ENCODE measurements at regions not wholly inside any gene's neighbourhood (a gene's known extent, or its start where the extent isn't known, plus 50 kb on each side); places are given as distances from the start of the nearest gene placed in this dataset.
"Not testable (repeated sequence)": the region's sequence is repeated elsewhere in the genome, so short reads cannot be mapped to it uniquely, and the experiment has no call there.

- H3K27me3 ChIP-seq (ENCODE audit: control insufficient read depth, extremely low read depth, insufficient read depth, low read length), result no peaks in the 10 kb centered on the region
- no peaks in the 10 kb centered on the region for H3K4me1 ChIP-seq (ENCODE audit: control insufficient read depth, extremely low read depth, insufficient read depth, low read length)
- dilution Hi-C loops (cut with MboI; ENCODE audit: extremely low pct_ligation_motif_present, low sequenced_read_pairs), result no loop called here
- no peak overlapping the region for H3K9ac ChIP-seq (ENCODE audit: control insufficient read depth, extremely low read depth, insufficient read depth, low read length)
- H2AFZ ChIP-seq (ENCODE audit: control insufficient read depth, low read length), result no peak overlapping the region
- H3K36me3 ChIP-seq (ENCODE audit: control insufficient read depth in 2 of 2, extremely low read depth in 1 of 2, insufficient read depth in 2 of 2, low read length in 2 of 2), result no peaks in the 10 kb centered on the region
- no peak overlapping the region for H3K4me2 ChIP-seq (ENCODE audit: control insufficient read depth, extremely low read depth, insufficient read depth, low read depth, low read length)
- no peaks in the 10 kb centered on the region for H3K9me3 ChIP-seq (ENCODE audit: control insufficient read depth, low read depth, low read length)
- no peak overlapping the region for H3K4me3 ChIP-seq (ENCODE audit: control insufficient read depth in 2 of 3, extremely low read depth in 1 of 3, insufficient read depth in 2 of 3, low read depth in 1 of 3, low read length in 3 of 3)
- FAIRE-seq (no peak), DNase-seq (ENCODE audit: low read depth, low spot score) (no peak)
- no peaks in the 10 kb centered on the region for H3K9me1 ChIP-seq (ENCODE audit: control insufficient read depth, extremely low read depth, insufficient read depth, low read length)
- no peak overlapping the region for H3K27ac ChIP-seq (ENCODE audit: control insufficient read depth, insufficient read depth, low read length)
- no peaks in the 10 kb centered on the region for H3K79me2 ChIP-seq (ENCODE audit: control insufficient read depth, insufficient read depth, low read length)
- no peaks in the 10 kb centered on the region for H4K20me1 ChIP-seq (ENCODE audit: control insufficient read depth, extremely low read depth, insufficient read depth, low read length)
- TF ChIP-seq EZH2 (IDR thresholded peaks at IDR 0.05; ENCODE audit: low read length), result no peak
- peak in 2 of 3 experiments; percentile 24 to 45 for TF ChIP-seq CTCF (optimal IDR thresholded peaks at IDR 0.05 in 1 of 3, IDR thresholded peaks at IDR 0.05 in 1 of 3, conservative IDR thresholded peaks at IDR 0.05 in 1 of 3; ENCODE audit: extremely low read depth in 1 of 3, insufficient read depth in 2 of 3, low read length in 3 of 3)
Observed at GRCh38 chrX:109911046-109911445, 91.9 kb upstream of the TMEM164 start.

DNA sequence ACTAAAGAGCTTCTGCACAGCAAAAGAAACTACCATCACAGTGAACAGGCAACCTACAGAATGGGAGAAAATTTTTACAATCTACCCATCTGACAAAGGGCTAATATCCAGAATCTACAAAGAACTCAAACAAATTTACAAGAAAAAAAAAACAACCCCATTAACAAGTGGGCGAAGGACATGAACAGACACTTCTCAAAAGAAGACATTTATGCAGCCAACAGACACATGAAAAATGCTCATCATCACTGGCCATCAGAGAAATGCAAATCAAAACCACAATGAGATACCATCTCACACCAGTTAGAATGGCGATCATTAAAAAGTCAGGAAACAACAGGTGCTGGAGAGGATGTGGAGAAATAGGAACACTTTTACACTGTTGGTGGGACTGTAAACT is 89.9 kb upstream of the TMEM164 start:
- H3K36me3 ChIP-seq (ENCODE audit: control insufficient read depth in 2 of 2, extremely low read depth in 1 of 2, insufficient read depth in 2 of 2, low read length in 2 of 2); H3K9me1 ChIP-seq (ENCODE audit: control insufficient read depth, extremely low read depth, insufficient read depth, low read length); H3K79me2 ChIP-seq (ENCODE audit: control insufficient read depth, insufficient read depth, low read length); DNase-seq (ENCODE audit: low read depth, low spot score); H3K4me3 ChIP-seq (ENCODE audit: control insufficient read depth in 2 of 3, extremely low read depth in 1 of 3, insufficient read depth in 2 of 3, low read depth in 1 of 3, low read length in 3 of 3); H3K9ac ChIP-seq (ENCODE audit: control insufficient read depth, extremely low read depth, insufficient read depth, low read length); H3K27me3 ChIP-seq (ENCODE audit: control insufficient read depth, extremely low read depth, insufficient read depth, low read length); H3K4me2 ChIP-seq (ENCODE audit: control insufficient read depth, extremely low read depth, insufficient read depth, low read depth, low read length); H4K20me1 ChIP-seq (ENCODE audit: control insufficient read depth, extremely low read depth, insufficient read depth, low read length); H3K9me3 ChIP-seq (ENCODE audit: control insufficient read depth, low read depth, low read length); FAIRE-seq; dilution Hi-C loops (cut with MboI; ENCODE audit: extremely low pct_ligation_motif_present, low sequenced_read_pairs); H3K27ac ChIP-seq (ENCODE audit: control insufficient read depth, insufficient read depth, low read length); H3K4me1 ChIP-seq (ENCODE audit: control insufficient read depth, extremely low read depth, insufficient read depth, low read length); H2AFZ ChIP-seq (ENCODE audit: control insufficient read depth, low read length): not testable (repeated sequence)

- H3K9me3 ChIP-seq (ENCODE audit: control insufficient read depth, low read depth, low read length), result no peaks in the 10 kb centered on the region
- dilution Hi-C loops (cut with MboI; ENCODE audit: extremely low pct_ligation_motif_present, low sequenced_read_pairs), result no loop called here
- FAIRE-seq (no peak), DNase-seq (ENCODE audit: low read depth, low spot score) (no peak)
- H3K36me3 ChIP-seq (ENCODE audit: control insufficient read depth in 2 of 2, extremely low read depth in 1 of 2, insufficient read depth in 2 of 2, low read length in 2 of 2), result no peaks in the 10 kb centered on the region
- no peak overlapping the region for H3K9ac ChIP-seq (ENCODE audit: control insufficient read depth, extremely low read depth, insufficient read depth, low read length)
- no peak overlapping the region for H3K27ac ChIP-seq (ENCODE audit: control insufficient read depth, insufficient read depth, low read length)
- H3K9me1 ChIP-seq (ENCODE audit: control insufficient read depth, extremely low read depth, insufficient read depth, low read length), result no peaks in the 10 kb centered on the region
- TF ChIP-seq EZH2 (IDR thresholded peaks at IDR 0.05; ENCODE audit: low read length), result no peak
- no peak for TF ChIP-seq CTCF (optimal IDR thresholded peaks at IDR 0.05 in 1 of 3, IDR thresholded peaks at IDR 0.05 in 1 of 3, conservative IDR thresholded peaks at IDR 0.05 in 1 of 3; ENCODE audit: extremely low read depth in 1 of 3, insufficient read depth in 2 of 3, low read length in 3 of 3)
- H3K4me2 ChIP-seq (ENCODE audit: control insufficient read depth, extremely low read depth, insufficient read depth, low read depth, low read length), result no peak overlapping the region
- no peaks in the 10 kb centered on the region for H4K20me1 ChIP-seq (ENCODE audit: control insufficient read depth, extremely low read depth, insufficient read depth, low read length)
- no peaks in the 10 kb centered on the region for H3K79me2 ChIP-seq (ENCODE audit: control insufficient read depth, insufficient read depth, low read length)
- H3K4me1 ChIP-seq (ENCODE audit: control insufficient read depth, extremely low read depth, insufficient read depth, low read length), result no peaks in the 10 kb centered on the region
- no peak overlapping the region for H2AFZ ChIP-seq (ENCODE audit: control insufficient read depth, low read length)
- H3K4me3 ChIP-seq (ENCODE audit: control insufficient read depth in 2 of 3, extremely low read depth in 1 of 3, insufficient read depth in 2 of 3, low read depth in 1 of 3, low read length in 3 of 3), result no peak overlapping the region
- H3K27me3 ChIP-seq (ENCODE audit: control insufficient read depth, extremely low read depth, insufficient read depth, low read length), result no peaks in the 10 kb centered on the region
Observed at GRCh38 chrX:109914114-109914849, 88.6 kb upstream of the TMEM164 start.

Data from keratinocyte (primary cell).